ENCODE measurements at regions not wholly inside any gene's neighbourhood (a gene's known extent, or its start where the extent isn't known, plus 50 kb on each side); places are given as distances from the start of the nearest gene placed in this dataset.

DNA sequence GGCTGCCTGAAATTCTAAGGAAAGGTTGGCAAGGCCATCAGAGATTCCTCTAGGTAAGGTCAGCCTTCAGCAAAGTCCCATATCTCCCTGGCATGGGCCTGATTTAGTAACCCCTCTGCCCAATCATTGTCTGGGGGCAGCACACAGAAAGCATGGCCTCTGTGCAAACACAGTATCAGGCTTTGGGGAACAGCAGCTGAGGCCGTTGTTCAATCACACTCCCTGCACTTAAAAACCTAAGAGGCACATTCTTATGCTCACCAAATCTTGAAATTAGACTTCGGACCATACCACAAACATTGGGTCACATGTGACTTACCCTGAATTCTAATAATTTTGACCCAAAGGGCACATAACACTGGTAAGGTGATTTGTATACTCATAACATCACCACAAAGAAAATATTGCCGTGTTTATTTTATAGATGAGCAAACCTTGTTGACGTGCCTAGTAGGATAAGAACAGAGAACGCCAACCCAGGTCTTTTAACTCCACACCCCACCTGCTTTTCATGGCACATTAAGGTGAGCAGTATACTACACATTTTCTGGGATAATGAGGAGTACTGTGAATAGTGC is 212.7 kb downstream of the HNMT start:
- no peak for DNase-seq (ENCODE audit: low spot score)

GRCh38 chr2:138177693-138178092 is 213.4 kb downstream of the HNMT start:
- no peak for DNase-seq (ENCODE audit: low spot score)

DNA sequence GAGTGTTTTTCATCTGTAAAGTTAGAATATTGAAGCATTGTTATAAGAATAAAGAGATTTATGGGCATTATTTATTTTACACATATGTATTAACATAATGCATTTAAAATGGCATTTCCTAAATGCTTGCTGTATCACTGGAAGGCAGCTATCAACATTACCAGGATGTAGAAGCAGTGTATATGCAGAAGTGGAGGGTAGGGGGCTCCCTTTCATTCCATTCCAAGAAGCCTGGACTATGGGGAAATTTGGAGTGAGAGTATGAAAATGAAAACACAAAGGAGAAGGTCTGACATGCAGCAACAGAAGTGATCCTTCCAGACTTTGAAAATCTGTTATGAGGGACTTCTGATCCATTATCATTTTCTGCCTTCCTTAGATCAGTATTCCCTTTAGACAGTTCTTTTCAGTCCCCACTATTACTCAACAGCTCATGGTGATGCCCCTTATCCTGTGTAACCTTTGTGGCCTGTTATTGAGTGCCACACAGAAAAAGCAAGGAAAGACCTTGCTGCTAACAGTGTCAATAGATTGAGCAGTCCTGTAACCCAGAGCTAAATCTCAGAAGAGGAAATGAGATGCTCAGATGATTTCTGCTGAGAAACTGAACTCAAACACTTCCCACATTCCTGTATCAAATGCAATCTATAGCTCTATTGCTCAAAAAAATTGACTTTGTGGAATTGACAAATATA is 216.6 kb downstream of the HNMT start:
- no peak for DNase-seq (ENCODE audit: low spot score)

DNA sequence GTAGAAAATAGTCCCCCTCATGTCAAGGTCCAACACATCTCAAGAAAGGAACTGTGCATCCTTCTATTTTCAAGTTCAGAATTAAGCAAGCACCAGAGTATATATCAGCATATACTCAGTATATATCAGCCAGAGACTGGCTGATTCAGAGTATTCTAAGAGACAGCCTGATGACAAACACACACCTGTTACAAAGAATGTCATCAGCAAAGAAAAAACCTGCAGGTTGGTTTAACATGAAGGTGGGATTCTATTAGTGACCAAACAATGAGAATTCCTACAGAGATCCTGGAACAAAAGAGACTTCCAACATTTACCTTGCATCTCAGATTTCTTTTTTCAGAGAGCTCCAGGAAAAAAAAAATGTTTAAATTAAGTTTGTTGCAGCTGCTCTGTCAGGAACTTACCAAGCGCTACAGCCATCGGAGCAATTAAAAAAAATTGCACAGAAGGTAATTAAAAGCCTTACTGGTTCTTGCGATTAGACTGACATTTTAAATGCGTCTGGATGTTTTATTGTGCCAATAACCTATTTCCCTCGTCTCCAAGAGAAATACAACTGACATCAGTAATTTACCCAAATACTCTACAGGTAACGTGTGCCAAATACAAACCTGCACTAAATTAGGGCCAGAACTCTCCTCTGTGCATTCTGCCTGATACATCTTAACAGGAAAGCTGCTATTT is 218.1 kb downstream of the HNMT start:
- no peak for DNase-seq (ENCODE audit: low spot score)

DNA sequence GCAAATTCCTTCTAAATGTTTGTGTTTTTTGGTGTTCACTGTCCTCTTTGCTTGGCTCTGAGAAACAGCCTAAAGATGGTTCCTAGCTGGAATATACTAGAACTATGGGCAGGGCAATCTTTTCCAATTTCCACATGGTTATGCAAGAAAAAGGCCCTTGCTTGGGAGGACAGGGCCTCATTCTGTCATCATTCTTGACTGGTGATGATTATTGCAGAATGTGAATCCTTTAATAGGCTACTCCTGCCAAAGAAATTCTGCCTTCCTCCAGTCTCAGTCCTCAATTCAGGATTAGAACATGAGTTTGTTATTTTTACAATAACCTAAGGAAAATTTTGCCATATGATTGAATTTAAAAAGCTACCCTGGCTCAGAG is 218.7 kb downstream of the HNMT start:
- DNase-seq (ENCODE audit: low spot score) = peak; percentile 18

DNA sequence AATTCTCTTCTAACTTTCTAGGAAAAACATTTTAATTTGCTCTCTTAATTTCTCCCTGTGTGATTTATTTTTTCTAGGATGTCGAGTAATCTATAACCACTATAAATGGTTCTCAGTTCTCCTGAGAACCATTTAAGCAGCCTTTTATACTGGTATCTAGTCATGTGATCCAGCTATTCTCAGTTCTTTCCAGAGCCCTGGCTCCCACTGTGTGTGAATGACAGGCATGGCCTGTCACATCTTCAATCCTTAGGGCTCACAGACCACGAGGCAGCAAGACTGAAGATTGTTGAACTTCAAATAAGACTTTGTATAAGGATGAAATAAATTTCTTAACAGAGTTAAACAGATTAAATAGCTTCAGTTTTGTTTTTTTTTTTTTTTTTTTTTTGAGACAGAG is 219.4 kb downstream of the HNMT start:
- DNase-seq (ENCODE audit: low spot score) = no peak

DNA sequence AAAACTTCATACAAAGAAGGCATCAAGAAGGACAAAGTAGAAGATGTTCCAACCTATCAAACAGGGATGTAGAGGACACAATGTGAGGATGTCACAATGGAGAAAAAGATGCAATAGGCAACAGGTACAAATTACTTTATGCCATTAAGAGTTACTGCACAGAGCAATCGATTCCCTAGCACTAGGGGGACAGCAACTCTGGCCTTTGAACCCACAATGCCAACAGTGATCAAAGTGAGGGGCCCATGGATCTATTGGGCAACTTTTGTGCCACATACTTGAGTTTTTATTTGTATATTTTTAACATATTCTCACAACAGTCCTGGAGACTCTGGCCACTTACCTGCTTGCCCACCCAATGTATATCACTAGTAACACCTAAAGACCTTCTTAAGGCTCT is 220.2 kb downstream of the HNMT start:
- no peak for DNase-seq (ENCODE audit: low spot score)

- DNase-seq (ENCODE audit: low spot score) = no peak
These were observed 221.6 kb downstream of the HNMT start for GRCh38 chr2:138185827-138186226.

- no peak for DNase-seq (ENCODE audit: low spot score)
These were observed 222.9 kb downstream of the HNMT start for GRCh38 chr2:138187221-138187620.

DNA sequence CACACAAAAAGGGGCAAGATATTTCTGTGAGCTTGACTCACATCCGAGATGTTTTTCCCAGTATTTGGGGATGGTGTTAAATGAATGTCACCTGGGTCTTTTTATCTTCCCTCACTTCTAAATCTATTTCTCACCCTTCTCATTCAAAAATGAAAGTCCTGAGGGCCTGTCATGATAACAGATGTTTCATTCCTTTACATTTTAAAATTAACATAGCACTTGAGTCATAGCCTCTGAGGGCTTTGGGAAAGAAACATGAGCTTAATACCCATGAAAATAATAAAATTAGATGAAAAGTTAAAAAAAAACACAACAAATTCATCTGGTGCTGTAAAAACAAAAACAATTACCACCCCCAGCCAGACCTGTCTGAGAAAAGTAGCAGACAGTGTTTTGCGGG is 226.7 kb downstream of the HNMT start:
- no peak for DNase-seq (ENCODE audit: low spot score)

DNA sequence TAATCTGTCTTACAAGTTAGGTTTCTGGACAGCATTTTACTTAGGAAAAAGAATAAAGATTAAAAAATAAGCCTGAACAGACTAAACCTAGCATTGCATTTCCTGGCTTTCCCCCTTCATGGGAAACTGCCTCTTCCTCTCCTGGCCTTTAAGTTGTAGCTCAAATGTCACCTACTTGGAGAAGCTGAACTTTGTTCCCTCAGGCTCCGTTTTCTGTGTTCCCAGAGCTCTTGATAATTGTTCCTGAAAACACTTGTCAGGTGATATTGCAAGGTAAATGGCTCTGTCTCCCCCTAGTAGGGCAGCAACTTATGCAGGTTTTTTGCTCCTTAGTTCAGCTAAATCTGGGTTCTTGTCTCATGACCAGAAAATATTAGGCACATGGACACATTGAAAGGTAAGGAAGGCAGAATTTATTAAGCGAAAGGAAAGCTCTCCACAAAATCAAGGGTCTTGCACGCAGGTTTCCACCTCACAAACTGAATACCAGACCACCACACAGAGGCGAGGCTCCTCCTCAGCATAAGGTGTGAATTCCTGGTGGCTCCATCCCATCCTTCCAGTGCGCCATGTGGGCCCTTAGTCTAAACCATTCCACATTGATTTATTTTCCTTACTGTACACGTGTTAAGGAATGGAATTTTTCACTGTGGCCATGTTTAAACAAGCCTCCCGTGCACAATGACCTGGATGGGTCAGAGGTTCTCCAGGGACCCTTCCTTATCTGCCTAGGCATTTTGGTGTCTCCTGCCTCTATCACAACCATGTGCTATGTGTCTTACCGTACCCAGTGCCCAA is 229.3 kb downstream of the HNMT start:
- DNase-seq (ENCODE audit: low spot score) = no peak

DNA sequence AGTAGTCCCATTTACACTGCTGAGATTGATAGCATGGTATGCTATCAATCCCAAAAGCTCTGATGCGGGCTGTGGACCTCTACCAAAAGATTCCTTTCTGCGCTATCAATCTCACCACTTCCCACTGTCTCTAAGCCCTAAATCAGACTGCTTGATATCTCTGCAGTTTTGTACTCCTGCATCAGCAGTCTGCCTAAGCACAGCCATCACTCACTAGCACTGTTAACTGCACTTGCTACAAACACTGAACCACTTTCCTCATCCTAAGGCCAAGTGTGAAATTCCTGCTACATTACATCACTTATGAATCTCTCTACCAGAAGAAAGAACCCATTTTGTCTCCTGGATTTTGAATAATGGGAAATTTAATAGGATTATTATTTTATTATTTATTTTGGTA is 237.0 kb downstream of the HNMT start:
- peak; percentile 9 for DNase-seq (ENCODE audit: low spot score)

DNA sequence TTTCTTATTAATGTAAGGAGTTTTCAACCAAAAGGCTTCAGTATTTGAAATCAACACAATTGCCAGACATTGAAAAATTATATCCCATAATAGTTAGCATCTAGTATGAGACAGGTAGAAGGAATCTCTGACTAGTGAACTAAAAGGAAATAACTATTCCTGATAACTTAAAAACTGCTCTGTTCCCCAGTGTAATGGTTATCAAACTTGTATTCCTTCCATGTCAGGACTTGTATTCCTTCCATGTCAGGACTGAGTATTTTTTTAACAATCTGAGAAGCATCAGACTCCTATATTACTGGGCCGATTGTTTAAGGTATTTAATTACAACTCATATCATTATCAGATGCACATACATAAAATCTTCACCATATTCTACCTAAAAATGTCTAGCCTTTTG is 238.5 kb downstream of the HNMT start:
- DNase-seq (ENCODE audit: low spot score) = no peak

DNA sequence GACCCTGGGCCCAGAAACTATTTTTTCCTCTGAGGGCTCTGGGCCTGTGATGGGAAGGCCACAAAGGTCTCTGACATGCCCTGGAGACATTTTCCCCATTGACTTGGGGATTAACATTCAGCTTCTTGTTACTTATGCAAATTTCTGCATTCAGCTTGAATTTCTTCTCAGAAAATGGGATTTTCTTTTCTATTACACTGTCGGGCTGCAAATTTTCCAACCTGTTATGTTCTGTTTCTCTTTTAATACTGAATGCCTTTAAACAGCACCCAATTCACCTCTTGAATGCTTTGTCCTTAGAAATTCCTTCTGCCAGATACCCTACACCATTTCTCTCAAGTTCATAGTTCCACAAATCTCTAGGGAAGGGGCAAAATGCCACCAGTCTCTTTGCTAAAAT is 241.0 kb downstream of the HNMT start:
- DNase-seq (ENCODE audit: low spot score) = no peak

GRCh38 chr2:138207074-138207930 is 243.0 kb downstream of the HNMT start:
- DNase-seq (ENCODE audit: low spot score) = no peak

GRCh38 chr2:138209009-138209408 is 244.7 kb downstream of the HNMT start:
- no peak for DNase-seq (ENCODE audit: low spot score)

- no peak for DNase-seq (ENCODE audit: low spot score)
These were observed 246.2 kb downstream of the HNMT start for GRCh38 chr2:138210487-138210886.

DNA sequence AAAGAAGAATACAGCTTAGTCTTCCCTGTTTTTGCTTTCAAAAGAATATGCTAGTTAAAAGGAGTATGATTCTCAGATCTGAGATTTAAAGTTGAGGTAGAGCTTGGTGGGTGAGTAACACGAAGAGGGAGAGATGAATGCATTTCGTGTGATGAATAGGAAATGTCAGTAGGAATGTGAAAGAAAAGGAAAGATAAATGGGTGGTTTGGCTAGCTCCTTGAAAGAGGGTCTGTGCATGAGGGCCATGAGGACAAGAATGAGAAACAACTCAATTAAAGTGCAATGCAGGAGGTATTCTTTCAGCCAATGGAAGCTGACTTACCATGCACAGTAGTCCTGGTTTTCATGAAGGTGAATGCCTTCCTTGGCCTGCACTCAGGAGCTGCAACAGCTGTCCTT is 248.2 kb downstream of the HNMT start:
- no peak for DNase-seq (ENCODE audit: low spot score)

GRCh38 chr2:138213084-138213483 is 248.8 kb downstream of the HNMT start:
- no peak for DNase-seq (ENCODE audit: low spot score)

GRCh38 chr2:138213624-138214023 is 249.4 kb downstream of the HNMT start:
- no peak for DNase-seq (ENCODE audit: low spot score)

GRCh38 chr2:138215958-138216357 is 251.7 kb downstream of the HNMT start:
- DNase-seq (ENCODE audit: low spot score) = no peak

DNA sequence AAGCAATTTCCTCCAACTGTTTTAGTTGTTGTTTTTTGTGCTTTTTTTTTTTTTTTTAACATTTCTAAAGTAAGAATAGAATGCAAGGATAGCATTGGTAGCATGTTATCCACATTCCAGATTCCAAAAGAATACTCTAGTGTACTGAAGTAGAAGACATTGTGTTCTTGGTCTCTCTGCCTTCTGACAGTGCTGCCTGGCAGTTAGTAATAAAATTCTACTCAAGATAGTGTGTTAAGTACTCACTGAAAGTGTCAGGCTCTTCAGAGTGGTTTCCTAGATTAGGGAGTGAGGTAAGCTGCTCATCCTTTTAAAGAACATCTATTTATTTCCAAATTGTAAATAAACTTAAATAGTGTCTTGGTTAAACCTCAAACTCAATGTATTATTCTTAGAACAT is 253.7 kb downstream of the HNMT start:
- DNase-seq (ENCODE audit: low spot score) = no peak
